Glomerular visceral epithelial cell (primary cell): ENCODE measurements at regions not wholly inside any gene's neighbourhood (a gene's known extent, or its start where the extent isn't known, plus 50 kb on each side); places are given as distances from the start of the nearest gene placed in this dataset.
A peak's percentile ranks its signal among the peaks of the same experiment; 100 is the strongest.

Experiments
- DNase-seq: peaks from one replicate; pipeline ENCODE4 v3.0.0-alpha.2; 2016; ENCODE audit errors: extremely low spot score

DNA sequence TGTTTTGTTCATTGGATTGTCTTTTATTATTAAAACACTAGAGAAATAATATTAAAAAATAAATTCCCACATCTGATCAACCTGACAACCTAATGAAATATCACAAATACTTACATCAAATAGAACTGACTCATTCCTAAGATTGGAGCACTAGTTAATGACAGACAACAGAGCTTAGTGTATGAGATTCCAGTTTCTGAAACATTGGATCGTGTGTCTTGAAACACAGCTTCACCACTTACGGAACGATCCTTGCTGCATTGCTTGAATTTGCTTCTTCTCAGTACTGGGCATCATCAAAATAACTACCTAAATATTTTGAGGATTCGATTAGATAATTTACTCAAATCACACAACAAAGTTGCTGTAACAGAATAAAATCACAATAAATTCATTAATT lies 667.2 kb upstream of the CDH18 start:
- no peak for DNase-seq

DNA sequence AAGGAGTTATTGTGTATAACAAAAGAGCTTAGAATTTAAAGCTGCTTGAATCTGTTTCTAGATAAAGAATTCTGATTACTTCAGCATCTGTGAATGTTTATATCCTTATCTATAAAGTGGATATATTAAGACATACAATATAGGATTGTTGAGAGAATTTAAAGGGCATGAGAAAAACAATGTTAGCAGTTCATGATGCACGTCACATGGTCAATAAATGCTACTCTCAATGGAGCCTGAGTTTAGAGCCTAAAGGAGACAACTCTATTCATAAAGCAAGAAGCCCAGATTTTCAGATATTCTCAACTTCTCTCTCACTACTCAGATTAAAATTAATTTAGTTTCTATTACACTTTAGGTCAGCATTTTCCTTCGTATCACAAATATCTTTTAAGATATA lies 666.7 kb upstream of the CDH18 start:
- no peak for DNase-seq

DNA sequence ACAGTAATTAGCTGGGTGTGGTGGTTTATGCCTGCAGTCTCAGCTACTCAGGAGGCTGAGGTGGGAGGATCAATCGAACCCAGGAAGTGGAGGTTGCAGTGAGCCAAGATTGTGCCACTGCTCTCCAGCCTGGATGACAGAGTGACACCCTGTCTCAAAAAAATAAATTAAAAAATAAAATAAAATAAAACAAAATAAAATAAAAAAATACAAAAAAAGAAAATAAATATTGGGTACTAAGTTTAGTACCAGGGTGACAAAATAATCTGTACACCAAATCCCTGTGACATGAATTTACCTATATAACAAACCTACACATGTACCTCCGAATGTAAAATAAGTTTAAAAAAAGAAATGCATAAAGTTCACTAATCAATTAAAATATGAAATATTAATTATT lies 666.0 kb upstream of the CDH18 start:
- no peak for DNase-seq

DNA sequence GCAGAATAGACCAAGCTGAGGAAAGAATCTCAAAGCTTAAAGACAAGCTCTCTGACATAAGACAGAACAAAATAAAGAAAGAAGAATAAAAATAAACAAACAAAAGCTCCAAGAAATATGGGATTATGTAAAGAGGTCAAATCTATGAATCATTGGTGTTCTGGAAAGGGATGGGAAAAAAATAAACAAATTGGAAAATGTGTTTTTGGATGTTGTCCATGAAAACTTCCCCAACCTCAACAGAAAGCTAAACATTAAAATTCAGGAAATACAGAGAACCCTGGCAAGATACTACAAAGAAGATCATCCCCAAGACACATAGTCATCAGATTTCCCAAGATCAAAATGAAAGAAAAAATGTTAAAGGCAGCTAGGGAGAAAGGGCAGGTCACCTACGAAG lies 662.0 kb upstream of the CDH18 start:
- DNase-seq = no peak

DNA sequence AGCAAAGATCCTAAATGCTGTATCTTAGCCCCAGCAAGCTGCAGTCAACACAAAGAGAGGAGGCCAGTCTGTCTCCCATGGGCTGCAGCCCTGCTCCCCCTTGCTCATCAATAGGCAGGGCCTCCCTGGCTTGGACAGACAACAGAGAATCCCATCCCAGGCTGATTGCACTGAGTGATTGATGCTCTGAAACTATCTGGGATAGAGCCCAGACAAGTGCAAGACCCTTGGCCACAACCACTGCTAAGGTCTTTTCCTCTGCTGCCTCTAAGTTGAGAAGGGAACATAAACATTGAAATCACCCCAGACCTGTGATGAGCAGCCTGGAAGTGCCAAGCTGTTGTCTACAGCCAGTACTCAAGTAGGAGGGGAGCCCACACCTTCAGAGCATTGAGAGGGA lies 661.0 kb upstream of the CDH18 start:
- no peak for DNase-seq

DNA sequence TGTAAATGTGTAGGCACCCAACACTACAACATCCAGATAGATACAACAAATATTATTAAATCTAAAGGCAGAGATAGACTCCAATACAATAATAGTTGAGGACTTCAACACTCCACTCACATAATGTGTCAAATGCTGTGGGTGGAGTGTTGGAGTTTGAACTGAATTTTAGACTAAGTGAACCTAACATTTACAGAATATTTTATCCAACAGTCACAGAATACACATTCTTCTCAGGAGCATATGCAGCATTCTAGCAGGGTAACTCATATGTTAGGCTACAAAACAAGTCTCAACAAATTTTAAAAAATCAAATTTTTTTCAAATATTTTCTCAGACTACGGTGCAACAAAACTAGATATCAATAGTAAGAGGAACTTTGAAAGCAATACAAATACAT lies 648.7 kb upstream of the CDH18 start:
- DNase-seq = no peak

DNA sequence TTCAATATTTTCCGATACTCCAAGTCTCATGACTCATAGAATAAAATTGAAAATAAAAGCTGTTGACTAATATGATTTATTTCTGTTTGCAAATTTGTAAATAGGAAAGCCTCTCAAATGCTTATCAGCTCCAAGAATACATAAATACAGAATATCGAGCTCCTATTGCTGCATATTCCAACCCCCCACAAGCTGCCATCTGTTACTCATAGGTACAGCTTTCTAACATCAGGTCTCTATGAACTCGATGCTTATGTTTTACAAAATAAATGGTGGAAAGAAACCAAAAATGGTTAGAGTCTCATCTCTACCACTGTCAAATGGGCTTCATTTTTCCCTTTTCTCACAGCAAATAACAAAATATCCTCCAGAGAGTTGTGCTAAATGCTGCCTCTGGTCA lies 631.6 kb upstream of the CDH18 start:
- DNase-seq = no peak

DNA sequence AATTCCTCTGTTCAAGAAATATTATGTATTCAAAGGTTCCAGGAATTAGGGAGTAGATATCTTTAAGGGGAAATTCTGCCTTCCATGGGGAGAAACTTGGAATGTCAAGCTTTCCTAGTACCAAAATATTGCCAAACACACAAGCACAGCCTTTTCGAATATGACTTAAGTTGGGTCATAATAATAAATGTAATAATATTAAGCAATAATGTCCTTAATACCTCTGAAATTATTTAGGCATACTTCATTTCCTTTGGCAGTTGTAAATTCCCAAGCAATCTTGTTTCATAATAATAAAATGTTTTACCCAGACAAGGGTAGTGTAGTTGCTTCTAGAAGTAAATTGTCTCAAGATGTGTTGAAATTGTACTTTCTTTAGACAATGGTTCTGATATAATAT lies 630.3 kb upstream of the CDH18 start:
- DNase-seq = no peak

DNA sequence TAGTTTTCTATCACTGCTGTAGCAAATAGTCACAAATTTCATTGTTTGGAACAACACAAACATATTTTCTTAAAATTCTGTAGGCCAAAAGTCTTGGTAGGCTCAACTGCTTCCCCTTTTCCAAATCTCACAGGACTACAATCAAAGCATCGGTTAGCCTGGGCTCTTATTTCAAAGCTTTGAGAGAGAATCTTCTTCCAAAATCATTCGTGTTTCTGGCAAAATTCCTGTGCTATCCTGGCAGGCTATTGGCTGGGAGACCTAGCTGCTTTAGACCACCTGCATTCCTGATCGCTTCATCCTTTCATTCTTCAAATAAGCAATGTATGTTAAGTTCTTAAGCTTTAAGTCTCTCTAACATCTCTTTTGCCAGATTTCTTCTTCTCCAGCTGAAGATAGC lies 629.8 kb upstream of the CDH18 start:
- no peak for DNase-seq

DNA sequence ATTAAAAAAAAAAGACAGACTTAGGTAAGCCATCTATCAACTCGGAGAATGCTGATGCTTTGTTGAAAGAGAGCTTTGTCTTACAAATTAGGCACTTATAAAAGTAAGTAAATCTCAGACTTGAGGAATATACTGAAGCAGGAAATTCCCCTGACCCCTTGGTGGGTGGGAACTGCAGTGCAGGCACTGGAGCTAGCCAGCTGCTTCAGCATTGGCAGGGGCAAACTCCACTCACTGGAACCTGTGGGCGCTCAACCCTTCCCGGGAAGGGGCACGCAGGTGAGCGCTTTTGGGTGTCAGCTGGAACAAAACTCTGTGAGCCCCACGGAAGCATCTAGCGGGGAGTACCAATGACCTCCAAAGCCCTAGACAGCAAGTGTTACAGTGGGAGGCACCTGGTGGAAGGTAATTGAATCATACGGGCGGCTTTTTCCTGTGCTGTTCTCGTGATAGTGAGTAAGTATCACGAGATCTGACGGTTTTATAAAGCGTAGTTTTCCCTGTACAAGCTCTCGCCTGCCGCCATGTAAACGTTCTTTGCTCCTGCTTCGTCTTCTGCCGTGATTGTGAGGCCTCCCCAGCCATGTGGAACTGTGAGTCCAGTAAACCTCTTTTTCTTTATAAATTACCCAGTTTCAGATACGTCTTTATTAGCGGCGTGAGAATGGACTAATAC lies 628.0 kb upstream of the CDH18 start:
- no peak for DNase-seq

DNA sequence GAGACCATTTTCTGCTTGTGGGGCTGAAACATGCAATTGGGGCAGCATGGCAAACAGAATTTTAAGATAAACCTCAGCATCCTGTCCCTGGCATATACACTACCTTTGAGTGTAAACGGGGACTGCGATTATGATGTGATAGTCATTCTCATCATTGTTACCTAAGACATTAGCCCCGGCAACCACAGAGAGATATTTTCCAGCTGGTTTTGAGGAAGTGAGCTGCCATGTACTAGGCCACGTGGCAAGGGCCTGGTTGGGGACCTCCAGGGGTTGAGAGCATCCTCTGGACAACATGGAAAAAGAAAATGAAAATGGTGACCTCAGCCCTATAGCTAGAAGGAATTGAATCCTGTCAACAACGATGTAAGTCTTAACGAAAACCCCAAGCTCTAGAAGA lies 623.6 kb upstream of the CDH18 start:
- no peak for DNase-seq

DNA sequence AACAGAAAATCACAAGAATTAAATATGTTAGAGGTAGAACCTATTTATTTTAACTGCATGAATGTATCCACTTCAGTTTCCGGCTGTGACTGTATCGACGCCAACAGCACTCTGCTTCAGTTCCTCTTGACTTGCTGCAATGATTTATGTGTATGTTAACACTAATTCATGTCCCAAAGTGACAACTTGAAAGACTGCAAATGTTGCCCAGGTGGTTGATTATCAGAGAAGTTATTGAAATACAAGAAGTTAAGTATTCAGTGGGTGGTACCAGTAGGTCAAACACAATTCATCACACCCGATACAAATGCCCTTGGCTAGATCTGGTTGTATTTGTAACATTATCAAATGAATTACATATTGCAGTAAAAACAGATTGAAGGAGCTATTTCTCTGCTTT lies 622.7 kb upstream of the CDH18 start:
- no peak for DNase-seq

DNA sequence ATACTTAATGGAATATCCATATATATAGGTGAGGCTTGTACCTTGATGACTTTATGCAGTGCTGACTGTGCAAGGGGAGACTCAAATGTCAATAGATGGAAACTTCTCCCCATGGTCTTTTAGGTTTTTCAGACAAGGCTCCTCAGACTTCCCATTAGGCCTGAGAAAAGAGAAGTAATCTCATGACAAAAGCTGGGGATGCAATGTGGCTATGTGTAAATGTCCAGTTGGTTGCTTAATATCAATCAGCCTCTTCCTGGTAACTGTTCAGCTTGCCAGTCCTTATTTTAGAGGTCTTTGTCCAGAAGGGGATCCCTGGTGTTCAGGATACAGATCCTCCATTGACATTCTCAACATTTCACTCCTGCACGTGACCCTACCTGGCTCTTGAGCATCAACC lies 621.1 kb upstream of the CDH18 start:
- no peak for DNase-seq

DNA sequence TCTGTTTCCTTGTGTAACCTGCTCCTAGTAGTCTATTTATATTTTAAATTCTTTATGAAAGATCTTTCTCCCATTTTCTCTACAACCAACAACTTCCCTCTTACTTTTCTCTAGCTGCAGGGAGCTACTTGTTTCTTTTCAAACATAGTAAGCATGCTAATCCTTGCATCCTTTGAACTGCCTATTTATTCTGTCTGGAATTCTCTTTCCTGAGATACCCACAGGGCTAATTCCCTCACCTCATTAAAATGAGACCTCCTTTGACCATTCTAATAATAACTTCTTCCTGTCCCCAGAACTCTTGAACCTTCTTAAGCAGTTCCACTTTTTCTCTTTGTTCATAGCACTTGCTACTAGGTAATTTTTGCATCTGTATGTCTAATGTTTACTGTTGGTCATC lies 620.6 kb upstream of the CDH18 start:
- no peak for DNase-seq

DNA sequence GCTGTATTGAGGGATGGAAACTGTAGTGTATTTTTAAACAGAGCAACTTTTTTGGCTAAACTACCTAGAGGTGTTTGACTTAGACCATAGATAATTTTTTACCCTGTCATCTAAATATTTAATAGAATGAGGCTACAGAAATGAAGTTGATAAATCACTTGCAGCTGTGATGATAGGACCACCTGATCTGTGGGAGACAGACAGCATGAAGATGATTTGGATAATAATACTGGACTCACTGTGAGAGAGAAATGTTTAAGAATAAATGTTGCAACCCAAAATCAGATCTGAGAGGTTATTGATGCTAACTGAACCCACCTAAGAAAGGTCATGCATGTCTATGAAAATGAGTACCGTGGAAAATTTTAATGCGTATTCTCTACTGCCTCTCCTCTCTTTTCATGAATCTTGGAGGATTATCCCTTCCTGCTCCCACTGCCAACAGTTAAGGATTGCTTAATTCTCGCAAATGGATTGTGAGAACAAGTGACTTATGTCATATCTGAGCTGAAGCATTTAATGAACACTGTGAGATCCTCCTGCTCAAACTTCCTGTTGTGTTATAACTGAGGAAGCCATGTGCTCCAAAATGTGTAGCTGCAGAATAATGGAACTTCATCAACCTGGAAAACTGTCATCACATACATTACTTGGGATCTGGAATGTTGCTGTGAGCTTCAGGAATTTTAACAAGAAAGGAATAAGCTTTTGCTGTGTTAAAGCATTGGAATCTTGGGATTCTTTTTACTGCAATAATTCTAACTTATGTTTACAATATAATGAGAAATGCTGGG lies 617.9 kb upstream of the CDH18 start:
- no peak for DNase-seq

DNA sequence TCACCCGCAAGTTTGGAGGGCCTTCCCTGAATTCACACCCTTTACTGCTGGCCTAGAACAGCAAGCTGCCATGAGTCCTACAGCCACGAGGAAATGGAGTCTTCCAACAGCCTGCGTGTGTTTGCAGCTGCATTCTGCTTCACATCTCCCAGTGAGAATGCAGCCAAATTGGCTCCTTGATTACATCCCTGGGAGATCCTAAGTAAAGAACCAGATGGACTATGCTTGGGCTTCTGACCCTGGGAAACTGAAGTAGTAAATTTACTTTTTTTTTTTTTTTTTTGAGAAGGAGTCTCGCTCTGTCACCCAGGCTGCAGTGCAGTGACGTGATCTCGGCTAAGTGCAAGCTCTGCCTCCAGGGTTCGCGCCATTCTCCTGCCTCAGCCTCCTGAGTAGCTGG lies 617.0 kb upstream of the CDH18 start:
- DNase-seq = no peak

DNA sequence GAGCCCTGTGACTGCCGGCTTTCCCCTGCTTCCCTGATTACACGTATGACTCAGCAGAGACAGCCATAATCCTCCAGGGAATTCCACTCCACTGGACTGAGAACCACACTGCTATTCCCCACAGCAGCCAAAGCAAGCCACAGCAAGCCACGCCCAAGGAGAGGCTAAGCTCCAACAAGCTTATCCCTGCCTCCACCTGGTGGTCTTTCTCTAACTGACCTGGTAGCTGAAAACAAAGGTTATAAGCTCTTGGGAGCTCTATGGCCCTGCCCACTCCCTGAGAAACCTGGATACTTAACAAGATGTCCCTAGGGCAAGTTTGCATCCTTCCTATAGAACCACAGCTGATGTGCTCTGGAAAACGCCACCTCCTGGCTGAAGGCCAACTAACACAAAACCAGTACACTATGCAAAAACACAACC lies 613.7 kb upstream of the CDH18 start:
- DNase-seq = peak; percentile 94

DNA sequence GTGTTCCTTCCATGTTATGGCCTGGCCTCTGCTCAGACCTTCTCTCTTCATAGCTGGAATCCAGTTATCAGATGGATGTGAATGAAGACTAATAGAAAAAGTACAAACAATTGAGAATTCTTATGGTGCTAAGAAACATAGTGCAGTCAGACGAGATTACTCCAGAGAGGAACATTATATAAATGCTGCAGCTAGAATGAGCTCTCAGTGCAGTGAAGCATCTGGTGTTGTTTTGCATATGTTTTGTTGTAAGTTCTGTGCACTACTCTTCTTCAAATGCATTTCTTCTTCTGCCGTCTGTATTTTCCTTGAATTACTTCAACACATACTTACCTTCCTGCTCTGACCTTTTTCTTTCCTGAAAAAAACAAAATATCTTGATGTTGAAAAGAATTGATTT lies 602.4 kb upstream of the CDH18 start:
- no peak for DNase-seq

DNA sequence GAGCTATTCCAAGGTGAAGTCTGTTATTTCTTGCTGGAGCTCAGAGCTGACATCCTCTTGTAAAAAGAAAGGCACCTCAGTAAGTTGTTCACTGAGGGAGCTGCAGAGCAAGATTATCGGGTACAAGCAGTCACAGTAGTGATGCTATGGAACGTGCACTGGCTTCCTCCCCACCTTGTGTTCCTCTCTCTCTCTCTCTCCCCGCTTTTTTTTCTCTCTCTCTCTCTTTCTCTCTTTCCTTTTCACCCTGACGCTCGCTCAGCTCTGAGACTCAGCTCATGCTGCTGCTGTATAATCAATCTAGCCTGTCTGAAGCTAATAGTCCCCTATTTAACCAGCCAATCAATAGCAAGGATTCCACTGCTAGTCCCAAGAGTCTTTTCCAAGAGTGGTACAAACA lies 587.6 kb upstream of the CDH18 start:
- DNase-seq = no peak

DNA sequence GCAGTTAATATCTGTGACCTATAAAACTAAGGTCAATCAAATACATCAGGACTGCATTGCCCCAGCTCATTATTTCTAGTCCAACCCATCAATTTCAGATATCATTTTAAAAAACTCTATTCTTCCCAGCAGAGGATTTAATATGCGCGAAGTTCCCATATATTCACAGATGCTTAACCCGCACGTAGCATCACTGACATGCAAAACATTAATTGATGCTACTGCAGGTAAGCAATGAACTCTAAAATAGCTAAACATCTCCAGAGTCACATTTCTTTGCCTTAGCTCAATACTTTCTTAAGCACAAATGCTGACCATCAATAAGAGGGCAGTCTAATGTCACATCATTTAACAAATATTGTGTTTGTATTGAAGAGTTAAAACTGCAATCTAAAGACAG lies 586.6 kb upstream of the CDH18 start:
- DNase-seq = no peak

DNA sequence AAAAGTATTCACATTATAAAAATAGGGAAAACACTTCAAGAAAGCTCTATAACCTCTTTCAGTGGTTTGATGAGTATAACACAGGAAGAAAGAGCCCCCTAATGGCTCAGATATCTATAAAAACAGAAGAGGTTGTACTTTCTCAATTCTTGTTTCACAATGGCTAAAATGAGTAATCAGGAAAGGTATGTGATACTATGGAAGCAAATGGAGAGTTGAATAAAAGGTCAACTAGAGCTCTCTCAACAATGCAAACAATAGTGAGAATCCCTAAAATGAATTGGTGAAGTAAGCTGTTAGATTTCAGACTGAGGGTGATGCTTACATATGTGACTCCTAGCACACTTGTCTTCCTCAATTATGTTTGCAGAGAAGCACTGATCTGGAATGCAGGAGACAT lies 584.6 kb upstream of the CDH18 start:
- DNase-seq = peak; percentile 47

DNA sequence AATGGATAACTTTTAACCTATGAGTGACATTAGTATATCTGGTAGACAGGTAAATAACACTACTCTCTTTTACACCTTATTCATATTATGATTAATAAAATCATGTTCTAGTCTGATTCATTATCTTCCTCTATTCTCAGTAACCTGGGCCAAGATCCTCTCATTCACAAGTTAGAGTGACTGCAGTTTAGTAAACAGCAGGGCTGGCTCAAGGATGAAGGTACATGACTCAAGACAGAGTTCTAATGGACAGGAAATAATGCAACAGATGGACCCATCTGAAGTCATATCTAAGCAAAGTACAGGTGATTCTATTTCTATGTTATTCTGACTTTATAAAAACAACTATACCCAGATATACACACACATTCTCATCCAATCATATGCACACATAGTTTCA lies 582.5 kb upstream of the CDH18 start:
- no peak for DNase-seq

DNA sequence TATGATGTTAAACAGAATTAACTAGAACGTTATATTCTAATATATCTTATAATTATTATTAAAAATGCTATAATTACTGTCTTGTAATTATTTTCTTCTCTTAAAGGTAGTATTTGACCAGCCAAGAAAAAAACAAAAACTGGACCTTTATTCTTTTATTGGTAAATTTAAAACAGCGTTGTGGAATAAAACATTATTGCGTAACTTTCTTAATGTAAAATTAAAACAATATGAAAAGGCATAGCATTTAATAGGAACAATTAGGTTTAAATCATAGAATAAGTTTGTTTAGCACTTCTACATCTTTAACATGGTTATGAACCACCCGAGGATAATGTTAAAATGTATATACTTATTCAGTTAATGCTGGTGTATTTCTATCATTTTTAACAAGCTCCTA lies 574.5 kb upstream of the CDH18 start:
- DNase-seq = no peak

DNA sequence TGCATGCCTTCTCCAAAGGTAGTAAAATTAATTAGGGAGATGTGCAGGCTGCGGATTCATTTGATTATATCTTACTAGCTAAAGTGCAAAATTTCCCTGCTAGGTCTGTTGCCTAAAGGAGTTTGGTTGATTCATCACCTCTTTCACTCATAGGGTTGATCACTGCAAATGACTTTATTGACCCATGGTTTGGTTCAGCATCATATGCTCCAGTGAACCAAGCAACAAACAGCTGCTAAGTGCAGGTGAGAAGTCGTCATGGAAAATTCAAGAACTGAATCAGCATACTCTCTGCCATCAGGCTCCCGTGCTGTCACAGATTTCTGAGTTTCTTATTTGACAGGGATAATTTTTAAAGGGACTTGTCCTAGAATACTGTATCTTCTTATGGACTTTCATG lies 571.8 kb upstream of the CDH18 start:
- no peak for DNase-seq
